ENCODE measurements at regions not wholly inside any gene's neighbourhood (a gene's known extent, or its start where the extent isn't known, plus 50 kb on each side); places are given as distances from the start of the nearest gene placed in this dataset.

GRCh38 chr13:21814604-21815003, 143.7 kb downstream of the FGF9 start:
- in situ Hi-C loops (cut with MboI; ENCODE audit: low sequenced_read_pairs) = no loop called here

DNA sequence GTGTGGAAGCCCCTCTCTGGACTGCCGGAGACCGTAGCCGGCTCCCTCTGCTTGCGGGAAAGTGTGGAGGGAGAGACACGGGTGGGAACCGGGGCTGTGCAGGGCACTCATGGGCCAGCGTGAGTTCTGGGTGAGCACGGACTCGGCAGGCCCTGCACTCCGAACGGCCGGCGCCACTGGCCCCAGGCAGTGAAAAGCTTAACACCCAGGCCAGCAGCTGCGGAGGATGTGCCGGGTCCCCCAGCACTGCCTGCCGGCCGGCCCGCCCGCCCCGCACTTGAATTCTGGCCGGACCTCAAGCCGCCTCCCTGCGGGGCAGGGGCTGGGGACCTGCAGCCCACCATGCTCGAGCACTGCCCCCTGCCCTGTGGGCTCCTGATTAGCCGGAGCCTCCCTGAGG, 147.0 kb downstream of the FGF9 start:
- in situ Hi-C loops (cut with MboI; ENCODE audit: low sequenced_read_pairs) = no loop called here

- in situ Hi-C loops (cut with MboI; ENCODE audit: low sequenced_read_pairs) = no loop called here
Observed at GRCh38 chr13:21822029-21822428, 151.2 kb downstream of the FGF9 start.

DNA sequence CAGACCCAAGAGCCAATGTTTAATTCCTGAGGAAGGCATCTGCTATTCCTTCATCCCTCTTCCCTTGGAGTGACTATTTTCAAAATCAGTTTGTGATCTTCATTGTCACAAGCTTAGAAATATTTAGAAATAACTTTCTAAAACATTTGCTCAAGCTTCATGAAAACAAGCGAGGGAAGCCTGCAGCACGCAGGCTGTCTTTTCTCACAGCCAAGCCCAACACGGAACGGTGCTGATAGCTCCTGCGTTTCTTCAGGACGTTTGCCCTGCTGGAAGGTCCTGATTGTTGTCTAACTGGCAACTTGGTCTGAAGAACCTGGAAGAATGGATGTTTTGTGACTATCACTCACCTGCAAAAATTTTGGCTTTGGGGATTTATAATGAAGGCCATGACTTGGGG, 152.5 kb downstream of the FGF9 start:
- in situ Hi-C loops (cut with MboI; ENCODE audit: low sequenced_read_pairs) = no loop called here

DNA sequence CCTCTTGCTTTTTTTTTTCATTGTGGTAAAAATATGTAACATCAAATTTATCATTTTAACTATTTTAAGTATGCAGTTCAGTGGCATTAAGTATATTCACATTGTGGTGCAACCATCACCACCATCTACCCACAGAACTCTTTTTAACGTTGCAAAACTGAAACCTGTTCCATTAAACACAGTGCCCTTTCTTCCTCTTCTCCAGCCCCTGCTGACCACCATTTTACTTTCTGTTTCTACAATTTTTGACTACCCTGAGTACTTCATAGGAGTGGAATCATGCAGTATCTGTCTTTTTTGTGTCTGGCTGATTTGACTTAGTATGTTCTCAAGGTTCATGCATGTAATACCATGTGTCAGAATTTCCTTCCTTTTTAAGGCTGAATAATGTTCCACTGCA, 153.1 kb downstream of the FGF9 start:
- in situ Hi-C loops (cut with MboI; ENCODE audit: low sequenced_read_pairs) = no loop called here

DNA sequence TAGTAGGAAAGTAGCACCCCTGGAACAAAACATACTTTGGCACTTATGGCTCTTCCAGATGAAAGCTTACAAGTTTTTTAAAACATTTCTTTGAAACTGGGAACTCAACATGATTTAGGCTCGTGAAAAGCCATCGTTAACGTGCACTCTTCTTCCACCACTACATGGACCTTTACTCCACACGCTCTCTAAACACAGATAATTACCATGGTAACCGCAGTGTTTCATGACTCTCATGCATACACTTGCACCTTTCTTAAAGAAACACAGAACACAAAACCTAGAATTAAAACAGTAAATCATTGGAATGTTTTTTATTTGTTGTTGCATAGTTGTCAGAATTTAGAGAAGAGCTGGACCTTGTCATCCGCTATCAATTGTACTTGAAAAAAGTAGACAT, 154.3 kb downstream of the FGF9 start:
- in situ Hi-C loops (cut with MboI; ENCODE audit: low sequenced_read_pairs) = no loop called here

DNA sequence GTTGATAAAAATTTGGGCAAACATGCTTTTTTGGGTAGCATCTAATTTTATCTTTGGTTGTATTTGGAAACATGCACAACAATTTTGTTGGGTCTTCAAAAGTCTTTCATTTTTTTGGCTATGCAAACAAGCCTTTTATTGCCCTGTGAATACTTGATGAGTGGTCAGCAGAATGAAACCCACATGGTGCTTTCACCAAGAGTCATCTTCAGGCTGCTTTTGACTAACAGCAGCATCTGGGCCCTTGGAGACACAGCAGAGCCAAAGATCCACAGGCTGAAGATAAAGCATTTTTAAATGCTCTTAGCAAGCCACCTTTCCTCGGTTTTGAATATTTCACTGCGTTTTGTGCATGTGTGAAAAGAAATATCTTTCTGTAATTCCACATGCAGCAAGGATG, 154.9 kb downstream of the FGF9 start:
- in situ Hi-C loops (cut with MboI; ENCODE audit: low sequenced_read_pairs) = no loop called here

- in situ Hi-C loops (cut with MboI; ENCODE audit: low sequenced_read_pairs) = no loop called here
Observed at GRCh38 chr13:21826214-21827015, 155.5 kb downstream of the FGF9 start.

DNA sequence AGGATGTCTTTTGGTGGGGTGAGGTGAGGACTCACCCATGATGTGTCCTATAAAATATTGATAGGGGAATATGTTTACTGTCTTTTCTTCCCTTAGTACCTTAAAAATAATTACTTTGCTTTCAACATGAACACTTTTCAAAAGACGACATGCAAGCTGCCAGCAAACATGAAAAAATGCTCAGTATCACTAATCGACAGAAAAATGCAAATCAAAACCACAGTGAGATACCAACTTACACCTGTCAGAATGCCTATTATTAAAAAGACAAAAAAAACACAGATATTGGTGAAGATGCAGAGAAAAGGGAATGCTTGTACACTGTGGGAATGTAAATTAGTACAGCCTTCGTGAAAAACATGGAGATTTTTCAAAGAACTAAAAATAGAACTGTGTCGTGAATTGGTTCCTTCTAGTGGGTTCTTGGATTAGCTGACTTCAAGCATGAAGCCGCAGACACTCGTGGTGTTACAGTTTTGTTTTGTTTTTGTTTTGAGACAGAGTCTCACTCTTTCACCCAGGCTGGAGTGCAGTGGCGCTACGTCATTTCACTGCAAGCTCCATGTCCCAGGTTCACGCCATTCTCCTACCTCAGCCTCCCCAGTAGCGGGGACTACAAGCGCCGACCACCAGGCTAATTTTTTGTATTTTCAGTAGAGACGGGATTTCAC, 160.9 kb downstream of the FGF9 start:
- in situ Hi-C loops (cut with MboI; ENCODE audit: low sequenced_read_pairs) = no loop called here

DNA sequence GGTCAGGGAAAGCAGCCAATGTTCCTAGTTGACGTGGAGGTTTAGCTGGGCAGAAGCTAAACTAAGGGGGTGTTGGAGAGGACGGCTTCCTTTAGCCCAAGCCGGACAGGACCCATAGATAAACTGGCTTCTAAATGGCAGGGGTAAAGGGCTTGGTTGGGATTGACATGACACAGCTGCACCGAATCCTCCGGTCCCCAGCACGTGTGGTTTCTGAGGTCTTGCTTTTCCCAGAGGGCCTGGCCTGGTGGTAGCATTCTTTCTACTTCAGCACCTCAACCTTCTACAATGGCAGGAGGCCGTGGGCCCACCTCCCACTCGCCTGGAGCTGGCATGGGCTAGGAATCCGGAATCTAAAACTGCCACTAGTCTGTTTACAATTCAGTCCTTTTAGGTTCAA, 163.0 kb downstream of the FGF9 start:
- in situ Hi-C loops (cut with MboI; ENCODE audit: low sequenced_read_pairs) = no loop called here

DNA sequence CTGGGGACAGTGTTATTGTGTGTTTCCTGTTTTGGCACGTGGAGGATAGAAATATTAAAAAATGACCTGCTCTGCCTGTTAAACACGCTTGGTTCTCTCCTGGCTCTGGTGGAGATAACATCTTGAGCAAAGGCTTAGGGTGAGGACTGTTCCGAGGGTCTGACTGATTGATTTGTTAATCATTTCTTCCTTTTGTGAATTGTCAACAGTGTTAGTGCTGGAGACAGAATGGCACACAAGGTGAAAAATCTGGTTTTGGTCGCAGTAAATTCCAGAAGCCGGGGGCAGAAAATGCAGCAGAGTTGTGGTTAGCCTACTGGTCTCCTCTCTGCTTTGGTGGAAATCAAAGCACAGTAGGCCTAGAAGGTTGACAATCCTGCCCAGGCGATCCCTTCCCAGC, 163.6 kb downstream of the FGF9 start:
- in situ Hi-C loops (cut with MboI; ENCODE audit: low sequenced_read_pairs) = no loop called here

- in situ Hi-C loops (cut with MboI; ENCODE audit: low sequenced_read_pairs) = no loop called here
Observed at GRCh38 chr13:21837288-21837687, 166.4 kb downstream of the FGF9 start.

DNA sequence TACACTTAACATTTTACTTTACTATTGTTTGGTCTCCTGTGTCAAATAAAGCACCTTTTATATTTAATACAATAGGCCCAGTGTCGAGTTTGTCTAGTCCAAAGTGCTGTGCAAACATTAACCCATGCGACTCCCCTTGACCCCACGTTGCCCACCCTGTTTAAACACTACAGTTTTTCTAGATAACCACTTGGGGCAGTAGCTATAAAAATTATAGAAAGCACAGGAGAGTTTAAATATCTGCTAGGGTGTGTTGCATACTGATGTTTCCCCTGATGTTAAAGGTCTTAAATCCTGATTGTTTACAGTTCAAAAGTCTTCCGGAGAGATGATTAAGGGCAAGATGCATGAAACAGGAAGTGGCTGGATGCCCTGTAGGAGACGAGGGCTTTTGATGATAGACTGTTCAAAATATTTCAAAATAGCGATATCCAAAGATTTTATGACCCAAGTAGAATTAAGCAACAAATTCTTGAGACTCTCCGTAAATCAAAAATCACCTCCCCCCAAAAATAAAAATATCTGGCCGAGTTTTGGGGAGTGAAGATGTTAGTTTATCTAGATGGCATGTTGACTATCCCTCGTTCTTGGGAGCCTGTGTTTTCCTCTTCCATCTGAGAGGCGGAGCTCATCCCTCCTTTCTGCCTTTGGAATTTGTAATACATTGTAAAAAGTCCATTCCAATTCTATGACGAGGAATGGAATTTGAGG, 167.1 kb downstream of the FGF9 start:
- in situ Hi-C loops (cut with MboI; ENCODE audit: low sequenced_read_pairs) = no loop called here

GRCh38 chr13:21846605-21847004, 175.7 kb downstream of the FGF9 start:
- in situ Hi-C loops (cut with MboI; ENCODE audit: low sequenced_read_pairs) = no loop called here

GRCh38 chr13:21849323-21849722, 178.4 kb downstream of the FGF9 start:
- in situ Hi-C loops (cut with MboI; ENCODE audit: low sequenced_read_pairs) = no loop called here

DNA sequence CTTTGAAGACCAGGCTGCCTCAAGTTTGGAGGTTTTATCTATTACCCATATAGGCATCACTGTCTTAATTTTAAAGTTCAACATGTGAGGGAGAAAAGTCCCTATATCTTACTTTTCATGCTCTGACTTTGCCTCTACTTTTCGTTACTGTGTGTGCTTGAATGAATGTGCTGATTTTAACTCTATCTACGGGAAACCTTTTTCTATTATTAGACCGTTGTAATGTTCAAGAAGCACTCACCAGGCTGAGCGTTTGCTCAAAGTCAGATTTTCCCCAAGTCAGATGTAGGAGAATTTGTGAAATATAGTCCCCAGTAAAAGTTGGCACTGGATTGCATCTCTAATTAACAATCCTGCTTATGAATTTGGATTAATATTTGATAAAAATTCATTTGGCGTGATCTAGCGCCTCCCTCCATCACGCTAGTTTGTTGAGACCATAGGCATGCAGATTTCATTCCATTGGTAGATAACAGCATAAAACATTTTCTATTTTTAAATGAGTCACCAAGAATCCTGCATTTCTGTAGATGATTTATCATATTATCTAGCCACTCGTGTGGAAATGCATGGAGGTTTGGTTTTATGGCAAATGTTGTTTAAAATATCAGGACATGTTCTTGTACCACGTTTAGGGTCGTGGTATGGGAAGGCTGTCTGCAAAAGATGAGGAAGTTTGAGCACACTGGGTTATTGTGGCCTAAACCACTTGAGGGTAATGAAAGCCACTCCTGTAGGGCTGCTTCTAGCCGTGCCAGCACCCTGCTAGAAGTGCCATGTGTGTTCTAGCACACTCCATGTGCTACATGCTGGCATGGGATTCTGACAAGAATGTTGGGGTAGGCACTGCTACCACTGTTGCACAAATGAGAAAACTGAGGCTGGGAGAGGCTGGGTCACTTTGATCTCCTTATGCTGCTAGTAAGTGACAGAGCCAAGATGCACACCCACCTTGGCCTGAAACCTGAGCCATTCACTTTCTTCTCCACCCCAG, 179.4 kb downstream of the FGF9 start:
- in situ Hi-C loops (cut with MboI; ENCODE audit: low sequenced_read_pairs) = no loop called here

- in situ Hi-C loops (cut with MboI; ENCODE audit: low sequenced_read_pairs) = no loop called here
Observed at GRCh38 chr13:21852043-21852442, 181.2 kb downstream of the FGF9 start.

DNA sequence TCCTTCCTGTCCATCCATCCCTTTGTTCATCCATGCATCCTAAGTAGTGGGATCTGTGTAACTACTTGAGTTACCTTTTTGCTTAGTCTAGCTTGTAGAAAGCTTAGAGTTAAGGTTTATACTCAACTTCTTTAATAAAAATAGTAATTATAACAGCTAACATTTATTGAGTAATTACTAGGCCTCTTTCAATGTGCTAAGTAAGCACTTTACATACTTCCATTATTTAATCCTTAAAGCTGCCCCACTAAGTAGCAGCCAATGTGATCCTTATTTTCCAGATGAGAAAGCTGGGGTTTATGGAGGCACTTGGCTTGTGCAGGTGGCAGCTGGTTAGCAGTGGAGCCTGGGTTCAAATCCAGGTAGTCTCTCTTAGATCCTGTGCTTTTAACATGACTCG, 182.9 kb downstream of the FGF9 start:
- in situ Hi-C loops (cut with MboI; ENCODE audit: low sequenced_read_pairs) = no loop called here

DNA sequence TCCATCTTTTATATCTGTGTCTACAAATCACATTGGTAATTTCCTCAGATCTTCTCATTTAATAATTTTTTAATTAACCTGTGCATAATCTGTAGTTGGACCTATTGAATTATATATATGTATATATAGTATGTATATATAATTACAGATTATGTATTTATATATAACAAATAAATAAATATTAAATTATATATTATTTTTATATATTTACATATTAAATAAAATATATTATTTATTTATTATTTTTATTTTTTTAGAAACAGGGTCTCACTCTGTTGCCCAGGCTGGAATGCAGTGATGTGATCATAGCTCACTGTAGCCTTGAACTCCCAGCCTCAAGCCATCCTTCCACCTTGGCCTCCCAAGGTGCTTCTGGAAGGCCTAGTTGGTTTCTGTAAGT, 197.9 kb downstream of the FGF9 start:
- in situ Hi-C loops (cut with MboI; ENCODE audit: low sequenced_read_pairs) = no loop called here

DNA sequence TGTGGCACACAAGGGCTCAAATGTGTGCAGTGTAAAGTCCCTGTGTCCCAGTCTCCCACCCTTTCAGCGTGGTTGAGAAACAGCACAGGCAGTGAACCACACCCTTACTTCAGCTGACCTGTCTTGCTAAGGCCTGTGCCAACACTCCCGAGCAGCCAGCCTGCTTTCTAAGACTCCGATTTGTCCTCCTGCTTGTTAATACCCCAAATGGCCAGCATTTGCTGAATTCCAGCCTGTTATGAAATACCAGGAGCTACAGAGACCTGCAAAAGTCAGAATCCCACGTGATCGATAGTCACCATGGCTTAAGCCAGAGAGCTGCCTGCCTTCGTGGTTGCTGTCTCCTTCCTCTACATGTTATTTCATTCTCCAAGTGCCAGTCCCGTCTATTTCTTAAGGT, 200.5 kb downstream of the FGF9 start:
- in situ Hi-C loops (cut with MboI; ENCODE audit: low sequenced_read_pairs) = no loop called here

GRCh38 chr13:21871919-21872318, 201.0 kb downstream of the FGF9 start:
- in situ Hi-C loops (cut with MboI; ENCODE audit: low sequenced_read_pairs) = no loop called here

Measured in HL-60/S4 treated with retinoic acid at 250 ng/mL for 4 days and 3 days (cell line).